DMS153 treated with DMSO at 0.1 percent for 48 hours (cell line): ENCODE measurements at regions not wholly inside any gene's neighbourhood (a gene's known extent, or its start where the extent isn't known, plus 50 kb on each side); places are given as distances from the start of the nearest gene placed in this dataset.
"Not testable (repeated sequence)": the region's sequence is repeated elsewhere in the genome, so short reads cannot be mapped to it uniquely, and the experiment has no call there.

Source experiments
- DNase-seq: peaks from one replicate; lab custom pipeline; 2025; ENCODE audit not compliant: unreplicated experiment; lab: John Stamatoyannopoulos, UW

DNA sequence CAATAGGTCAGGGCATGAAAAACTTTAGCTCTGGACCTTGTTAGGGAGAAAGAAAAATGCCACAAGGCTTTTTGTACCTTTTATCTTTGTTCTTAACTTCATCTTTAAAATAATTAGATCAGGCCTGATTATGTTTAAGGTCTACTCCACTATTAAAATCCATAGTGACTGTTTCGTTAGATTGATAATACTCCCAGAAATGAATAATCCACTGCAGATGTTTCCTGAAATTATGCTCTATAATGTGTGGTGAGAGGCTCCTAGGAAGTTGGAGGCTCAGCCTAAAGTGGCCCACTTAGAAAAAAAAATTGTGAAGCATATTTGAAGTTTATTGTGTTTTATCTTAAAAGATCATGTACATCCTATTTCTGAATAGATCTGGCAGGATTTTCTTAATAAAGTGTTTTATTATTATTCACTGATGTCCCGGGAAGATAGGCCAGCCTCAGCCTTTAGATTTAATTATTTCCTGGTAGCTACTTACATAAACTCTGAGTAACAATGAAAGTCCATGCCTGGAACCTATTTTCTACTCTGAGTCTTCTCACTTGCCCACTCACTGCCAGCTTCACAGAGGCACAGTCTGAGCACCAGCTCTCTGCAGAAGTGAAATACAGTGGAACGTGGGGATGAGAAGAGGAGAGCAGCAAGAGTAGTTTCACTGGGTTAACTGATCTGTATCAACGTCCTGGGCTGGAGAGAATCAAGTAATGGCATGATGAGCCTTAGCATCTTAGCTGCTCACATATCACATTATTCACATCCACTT, 126.8 kb upstream of the TMEM170B start:
- DNase-seq, result no peak

DNA sequence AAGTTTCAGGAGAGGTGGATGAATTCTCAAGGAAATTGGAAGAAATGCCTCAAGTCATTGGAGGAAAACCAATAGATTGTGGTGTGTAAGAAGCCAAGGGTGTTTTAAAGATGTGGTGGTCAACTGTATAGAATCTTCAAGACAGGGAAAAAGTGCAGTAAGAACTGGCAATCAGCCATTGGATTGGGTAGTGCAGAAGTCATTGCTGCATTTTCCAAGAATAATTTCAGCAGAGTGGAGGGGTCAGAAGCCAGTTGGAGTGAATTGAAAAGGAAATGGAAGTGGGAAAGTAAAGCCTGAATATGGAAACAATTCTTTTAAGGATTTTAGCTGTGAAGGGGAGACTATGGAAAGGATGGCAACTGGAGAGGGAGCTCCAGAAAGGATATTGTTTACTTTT, 128.2 kb upstream of the TMEM170B start:
- no peak for DNase-seq

DNA sequence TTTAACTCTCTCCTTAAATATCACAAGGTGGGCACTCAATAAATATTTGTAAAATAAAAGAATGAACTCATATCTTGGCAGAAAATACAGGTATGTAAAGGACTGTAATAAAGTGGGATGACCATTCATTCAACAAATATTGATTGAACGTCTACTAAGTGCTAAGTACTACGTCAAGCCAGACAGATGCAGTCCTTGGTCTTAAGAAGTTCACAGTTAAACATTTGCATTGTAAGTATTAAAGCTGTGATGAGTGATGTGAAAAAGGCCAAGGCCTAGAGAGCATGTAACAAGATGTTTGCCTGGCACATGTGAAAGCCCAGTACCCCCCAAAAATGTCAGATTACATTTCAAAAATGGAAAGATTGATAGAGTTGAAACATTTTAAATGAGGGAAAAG, 130.1 kb upstream of the TMEM170B start:
- no peak for DNase-seq

GRCh38 chr6:11404838-11405237, 132.7 kb upstream of the TMEM170B start:
- DNase-seq, result no peak

DNA sequence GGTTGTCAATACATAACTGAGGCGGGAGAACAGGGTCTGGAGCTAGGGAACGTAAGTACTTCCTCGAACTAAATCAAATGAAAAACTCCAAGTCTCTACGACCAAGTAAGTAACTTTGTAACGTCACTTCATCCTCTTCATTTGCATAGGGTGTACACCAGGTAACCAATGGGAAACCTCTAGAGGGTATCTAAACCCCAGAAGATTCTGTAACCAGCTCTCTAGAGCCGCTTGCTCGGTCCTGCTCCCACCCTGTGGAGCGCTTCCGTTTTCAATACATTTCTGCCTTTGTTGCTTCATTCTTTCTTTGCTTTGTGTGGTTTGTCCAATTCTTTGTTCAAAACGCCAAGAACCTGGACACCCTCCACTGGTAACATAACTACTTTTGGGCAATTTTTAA, 133.5 kb upstream of the TMEM170B start:
- no peak for DNase-seq

- no peak for DNase-seq
These were observed 134.4 kb upstream of the TMEM170B start for GRCh38 chr6:11403035-11403601.

- DNase-seq, result not testable (repeated sequence)
These were observed 135.0 kb upstream of the TMEM170B start for GRCh38 chr6:11402581-11402980.

GRCh38 chr6:11401954-11402353, 135.6 kb upstream of the TMEM170B start:
- not testable (repeated sequence) for DNase-seq

- no peak for DNase-seq
These were observed 138.9 kb upstream of the TMEM170B start for GRCh38 chr6:11398451-11399326.

- DNase-seq, result no peak
These were observed 139.7 kb upstream of the TMEM170B start for GRCh38 chr6:11397622-11398450.

GRCh38 chr6:11396860-11397259, 140.7 kb upstream of the TMEM170B start:
- DNase-seq, result no peak

- no peak for DNase-seq
These were observed 143.6 kb upstream of the TMEM170B start for GRCh38 chr6:11393713-11394627.

DNA sequence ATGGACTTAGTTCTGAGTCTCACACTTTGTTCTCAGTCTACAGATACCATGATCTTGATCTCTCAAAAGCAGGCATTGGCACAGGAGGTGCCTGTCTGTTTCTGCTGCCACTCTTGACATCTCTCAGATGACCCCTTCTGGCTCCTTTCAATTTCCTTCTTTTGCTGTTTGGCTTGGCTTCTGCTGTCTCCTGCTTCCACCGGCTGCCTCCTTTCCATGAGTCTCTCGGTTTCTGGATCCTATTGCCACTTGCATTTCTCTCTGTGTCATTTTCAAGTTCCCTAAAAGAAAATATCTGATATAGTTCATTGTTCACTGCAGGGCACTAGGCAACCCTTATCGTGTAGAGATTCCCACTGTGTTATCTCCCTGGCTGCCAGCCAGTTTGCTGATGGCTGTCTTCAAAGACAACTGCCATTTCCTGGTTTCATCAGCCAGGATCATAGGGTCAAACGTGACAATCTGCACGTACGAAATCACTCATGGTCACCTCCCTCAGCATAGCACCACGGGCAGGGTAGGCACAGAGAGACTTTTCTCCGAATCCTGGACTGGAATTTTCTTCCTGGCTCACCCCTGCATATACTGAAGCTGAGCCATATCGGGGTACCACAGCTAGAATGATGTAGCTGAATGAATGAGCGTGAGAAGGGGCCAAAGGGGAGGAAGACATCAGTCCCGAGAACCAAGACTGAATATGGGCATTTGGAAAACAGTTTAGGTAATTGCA, 144.6 kb upstream of the TMEM170B start:
- no peak for DNase-seq

GRCh38 chr6:11391934-11392777, 145.4 kb upstream of the TMEM170B start:
- no peak for DNase-seq

GRCh38 chr6:11389977-11390376, 147.6 kb upstream of the TMEM170B start:
- no peak for DNase-seq

DNA sequence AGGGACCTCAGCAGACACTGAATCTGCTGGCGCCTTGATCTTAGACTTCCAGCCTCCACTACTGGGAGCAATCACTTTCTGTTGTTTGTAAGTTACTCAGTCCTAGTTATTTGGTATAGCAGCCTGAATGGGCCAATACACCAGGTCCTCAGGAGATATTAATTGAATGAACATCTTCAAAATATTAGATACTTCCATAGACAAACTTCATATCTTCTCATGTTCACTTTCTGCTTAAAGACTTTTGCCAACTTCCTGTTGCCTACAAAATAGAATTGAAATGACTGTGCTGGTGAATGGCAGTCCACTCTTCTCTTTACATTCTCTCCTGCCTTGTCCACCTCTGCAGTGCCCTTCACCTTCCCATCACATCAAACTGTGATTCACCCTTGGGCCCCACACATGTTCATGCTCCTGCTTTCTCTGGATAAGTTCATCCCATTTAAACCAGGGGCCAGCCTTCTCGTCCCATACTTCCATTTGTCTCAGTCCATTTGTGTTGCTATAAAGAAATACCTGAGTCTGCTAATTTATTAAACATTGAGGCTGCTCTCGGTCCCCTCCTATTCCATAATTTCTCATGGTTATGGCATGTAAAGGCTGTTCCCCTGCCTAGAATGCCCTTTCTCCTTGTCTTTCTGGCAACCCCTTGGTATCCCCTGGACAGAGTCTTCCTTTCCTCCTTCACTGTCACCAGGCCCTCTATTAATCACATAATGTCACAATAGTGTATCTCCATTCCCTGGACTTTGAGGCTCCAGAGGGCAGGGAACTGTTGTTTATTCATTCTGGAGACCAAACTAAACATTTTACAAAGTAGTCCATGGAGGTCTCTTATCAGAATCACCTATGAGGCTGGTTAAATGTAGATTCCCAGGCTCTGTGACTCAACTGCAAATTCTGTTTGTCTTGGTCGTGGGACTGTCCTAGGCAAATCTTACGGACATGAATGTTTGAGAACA, 148.3 kb upstream of the TMEM170B start:
- no peak for DNase-seq

GRCh38 chr6:11387707-11388430, 149.7 kb upstream of the TMEM170B start:
- no peak for DNase-seq
